T-helper 1 cell treated with Interleukin-12 subunit alpha and Interleukin-12 subunit beta and Interleukin-4 antibody, amounts not matched to agents 30 μg/mL and 1 μg/mL, for 36 hours (primary cell): ENCODE measurements at regions not wholly inside any gene's neighbourhood (a gene's known extent, or its start where the extent isn't known, plus 50 kb on each side); places are given as distances from the start of the nearest gene placed in this dataset.

Experiments
- H3K27ac Mint-ChIP-seq: one replicate; pipeline ENCODE4 v1.8.0; 2021; ENCODE audit warnings: mild to moderate bottlenecking, mixed read lengths
- H3K27me3 Mint-ChIP-seq: one replicate; pipeline ENCODE4 v1.8.0; 2021; ENCODE audit warnings: low read depth, mixed read lengths
- H3K36me3 Mint-ChIP-seq: one replicate; pipeline ENCODE4 v1.8.0; 2021; ENCODE audit warnings: low read depth, mixed read lengths
- H3K4me1 Mint-ChIP-seq: one replicate; pipeline ENCODE4 v1.8.0; 2021; ENCODE audit warnings: low read depth, mixed read lengths
- H3K4me3 Mint-ChIP-seq: one replicate; pipeline ENCODE4 v1.8.0; 2021; ENCODE audit warnings: mild to moderate bottlenecking, moderate library complexity, mixed read lengths
- H3K9me3 Mint-ChIP-seq: one replicate; pipeline ENCODE4 v1.8.0; 2021; ENCODE audit warnings: mixed read lengths

DNA sequence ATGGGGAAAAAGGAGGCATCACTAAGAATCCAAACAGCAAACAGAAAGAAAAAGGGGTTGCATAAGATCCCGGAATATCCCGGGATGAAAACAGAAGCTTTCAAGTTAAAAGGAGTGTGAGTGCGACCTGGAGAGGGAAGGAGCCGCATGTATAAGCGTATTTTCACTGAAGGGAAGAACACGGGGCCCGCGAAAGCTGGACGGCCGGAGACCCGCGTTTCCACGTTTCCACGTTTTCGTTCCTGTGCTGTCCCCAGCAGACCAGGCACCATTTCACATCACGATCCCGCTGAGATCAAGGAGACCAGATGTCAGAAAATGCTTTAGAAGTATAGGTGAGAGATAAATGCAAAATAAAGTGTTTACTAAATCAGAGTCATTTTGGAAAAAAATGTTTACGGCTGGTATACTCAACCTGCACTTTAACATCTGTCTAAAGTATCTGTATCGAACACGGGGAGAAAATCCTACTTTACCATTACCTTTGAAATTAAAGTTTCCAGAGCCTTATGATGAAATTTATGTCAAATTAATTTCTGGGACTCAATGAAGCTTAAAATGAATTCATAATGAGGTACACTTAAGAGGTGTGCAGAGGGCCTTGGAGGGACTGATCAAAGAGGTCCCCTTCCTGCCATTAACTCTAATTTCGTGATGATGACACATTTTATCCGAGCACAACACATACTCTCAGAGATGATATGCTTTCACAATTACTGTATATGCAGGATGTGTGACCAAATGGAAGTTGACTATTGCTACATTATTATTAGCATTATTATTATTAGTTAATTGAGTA is 71.0 kb upstream of the SALL3 start:
- H3K4me3 Mint-ChIP-seq: no peak overlapping the region
- H3K27ac Mint-ChIP-seq: no peak overlapping the region
- no peaks in the 10 kb centered on the region for H3K9me3 Mint-ChIP-seq
- H3K4me1 Mint-ChIP-seq: no peaks in the 10 kb centered on the region
- H3K27me3 Mint-ChIP-seq: no peaks in the 10 kb centered on the region
- no peaks in the 10 kb centered on the region for H3K36me3 Mint-ChIP-seq

DNA sequence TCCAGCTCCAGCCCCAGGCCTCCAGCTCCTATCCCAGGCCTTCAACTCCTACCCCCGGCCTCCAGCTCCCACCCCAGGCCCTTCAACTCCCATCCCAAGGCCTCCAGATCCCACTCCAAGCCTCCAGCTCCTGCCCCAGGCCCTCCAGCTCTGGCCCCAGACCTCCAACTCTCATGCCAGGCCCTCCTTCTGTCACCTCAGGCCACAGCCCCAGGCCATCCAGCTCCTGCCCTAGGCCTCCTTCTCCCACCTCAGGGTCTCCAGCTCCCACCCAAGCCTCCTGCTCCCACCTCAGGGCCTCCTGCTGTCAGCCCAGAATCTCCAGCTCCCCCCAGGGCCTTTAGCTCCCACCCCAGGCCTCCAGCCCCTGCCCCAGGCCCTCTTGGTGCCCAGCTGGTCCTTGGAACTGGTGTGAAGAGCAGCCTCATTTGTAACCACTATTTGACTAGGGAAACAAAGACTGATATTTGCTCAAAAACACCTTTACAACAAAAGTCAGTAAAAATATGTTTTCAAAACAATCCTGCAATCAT is 67.8 kb upstream of the SALL3 start:
- no peak overlapping the region for H3K27ac Mint-ChIP-seq
- no peaks in the 10 kb centered on the region for H3K27me3 Mint-ChIP-seq
- no peaks in the 10 kb centered on the region for H3K4me1 Mint-ChIP-seq
- H3K9me3 Mint-ChIP-seq: no peaks in the 10 kb centered on the region
- no peak overlapping the region for H3K4me3 Mint-ChIP-seq
- H3K36me3 Mint-ChIP-seq: no peaks in the 10 kb centered on the region

DNA sequence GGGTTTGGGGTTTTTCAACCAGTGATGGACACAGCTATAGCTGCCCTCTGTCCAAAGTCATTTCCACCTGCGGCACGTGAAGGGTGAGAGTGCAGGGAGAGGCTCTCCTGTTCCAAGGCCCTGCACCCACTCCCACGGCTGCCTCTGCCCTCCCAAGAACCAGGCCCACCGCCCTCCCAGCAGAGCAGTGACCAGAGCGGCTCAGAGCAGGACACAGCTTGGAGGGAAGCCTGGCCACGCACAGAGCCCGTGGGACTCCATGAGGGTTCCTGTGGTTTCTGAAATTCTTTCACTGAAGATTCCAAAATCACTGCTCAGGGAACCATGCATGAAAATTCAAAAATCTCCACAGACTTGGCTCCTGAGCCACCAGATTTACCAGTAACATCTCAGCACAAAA is 67.3 kb upstream of the SALL3 start:
- Mint-ChIP-seq H3K27me3 (no peaks in the 10 kb centered on the region), H3K4me3 (no peak overlapping the region), H3K9me3 (no peaks in the 10 kb centered on the region), H3K4me1 (no peaks in the 10 kb centered on the region), H3K36me3 (no peaks in the 10 kb centered on the region), H3K27ac (no peak overlapping the region)

DNA sequence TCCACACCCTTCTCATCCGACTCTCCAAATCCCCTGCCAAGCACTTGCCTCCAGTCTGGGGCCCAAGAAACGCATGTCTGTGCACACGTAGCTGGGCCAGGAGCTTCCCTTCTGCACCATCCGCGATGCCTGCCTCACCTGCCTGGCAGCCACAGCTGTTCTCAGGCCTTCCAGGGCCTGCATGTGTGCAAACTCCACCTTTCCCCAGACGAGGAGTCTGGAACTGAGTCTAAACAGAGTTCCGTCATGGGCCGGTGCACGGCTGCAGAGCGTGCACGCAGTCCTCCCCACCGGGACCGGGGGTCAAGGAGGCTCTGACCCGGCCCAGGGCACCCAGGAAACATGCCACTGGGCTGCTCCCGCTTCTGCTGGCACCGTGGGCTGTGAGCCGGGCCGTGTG is 66.8 kb upstream of the SALL3 start:
- H3K4me3 Mint-ChIP-seq: no peak overlapping the region
- H3K4me1 Mint-ChIP-seq: no peaks in the 10 kb centered on the region
- H3K36me3 Mint-ChIP-seq: no peaks in the 10 kb centered on the region
- no peak overlapping the region for H3K27ac Mint-ChIP-seq
- H3K27me3 Mint-ChIP-seq: no peaks in the 10 kb centered on the region
- H3K9me3 Mint-ChIP-seq: no peaks in the 10 kb centered on the region

DNA sequence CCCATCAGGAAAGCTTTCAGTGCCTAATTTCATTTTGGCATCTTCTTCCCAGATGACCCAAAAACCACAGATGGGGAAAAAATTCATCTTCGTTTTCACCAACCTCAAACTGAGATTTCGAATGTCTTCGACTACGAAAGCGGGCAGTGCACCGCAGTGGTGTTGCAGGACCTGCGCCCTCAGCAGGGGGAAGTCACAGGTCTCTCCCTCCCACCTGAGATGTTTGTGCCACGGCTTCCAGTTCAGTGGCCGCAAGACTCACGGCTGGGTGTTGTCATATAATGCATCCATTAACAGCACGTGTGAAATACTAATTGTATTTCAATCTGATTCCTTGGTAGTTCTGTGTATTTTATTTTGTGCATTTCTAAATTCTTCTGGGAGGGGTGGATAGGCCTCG is 66.2 kb upstream of the SALL3 start:
- Mint-ChIP-seq H3K4me3 (no peak overlapping the region), H3K27ac (no peak overlapping the region), H3K9me3 (no peaks in the 10 kb centered on the region), H3K27me3 (no peaks in the 10 kb centered on the region), H3K36me3 (no peaks in the 10 kb centered on the region), H3K4me1 (no peaks in the 10 kb centered on the region)

DNA sequence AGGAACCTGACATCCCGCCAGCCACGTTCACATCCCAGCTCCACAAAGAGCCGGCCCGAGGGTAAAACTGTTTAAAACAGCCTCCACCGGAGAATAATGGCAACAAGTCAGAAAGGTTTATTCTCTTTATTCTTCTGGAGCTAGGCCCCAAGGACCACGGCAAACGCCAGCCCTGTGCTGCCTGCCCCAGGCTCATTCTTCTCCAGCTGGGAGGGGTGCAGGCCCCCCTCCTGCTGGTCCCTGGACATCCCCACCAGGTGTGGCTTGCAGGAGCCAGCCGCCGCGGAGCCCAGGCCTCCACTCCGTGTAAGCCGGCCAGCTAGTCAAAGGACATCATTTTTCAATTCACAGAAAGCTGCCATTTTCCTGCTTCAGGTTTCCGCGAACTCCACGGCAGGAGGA is 65.8 kb upstream of the SALL3 start:
- Mint-ChIP-seq H3K4me3 (no peak overlapping the region), H3K36me3 (no peaks in the 10 kb centered on the region), H3K4me1 (no peaks in the 10 kb centered on the region), H3K27ac (no peak overlapping the region), H3K27me3 (no peaks in the 10 kb centered on the region), H3K9me3 (no peaks in the 10 kb centered on the region)

DNA sequence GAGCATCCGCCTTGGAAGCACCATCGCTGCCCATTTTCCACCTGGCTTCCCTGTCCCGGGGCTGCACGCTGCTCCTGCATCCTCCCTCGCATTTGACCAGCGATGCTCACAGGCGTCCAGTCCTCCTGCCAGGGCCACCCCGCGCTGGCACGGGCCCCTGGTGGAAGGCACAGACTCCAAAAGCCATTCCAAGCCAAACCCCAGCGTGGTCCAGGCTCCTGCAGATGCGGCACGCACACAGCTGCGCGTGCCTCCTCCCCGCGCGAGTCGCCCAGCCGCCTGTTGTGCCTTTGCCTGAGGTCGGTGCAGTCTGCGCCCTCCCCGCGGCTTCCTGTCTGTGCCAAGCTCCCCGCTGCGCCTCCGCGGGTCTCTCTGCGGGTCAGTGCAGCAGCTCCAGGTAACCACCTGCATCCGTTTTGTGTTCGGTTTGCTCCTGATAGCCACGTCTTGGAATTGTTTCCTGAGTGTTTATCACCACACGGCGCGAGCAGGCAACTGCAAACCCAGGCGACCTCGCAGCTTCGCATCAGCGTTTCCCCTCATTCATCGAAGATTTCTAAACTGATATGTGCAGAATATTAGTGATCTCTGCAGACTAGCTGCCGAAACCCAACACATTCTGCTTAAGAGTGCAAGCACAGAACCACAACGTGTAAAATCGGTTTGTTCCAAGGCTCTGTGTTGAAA is 65.2 kb upstream of the SALL3 start:
- no peak overlapping the region for H3K4me3 Mint-ChIP-seq
- no peak overlapping the region for H3K27ac Mint-ChIP-seq
- H3K27me3 Mint-ChIP-seq: no peaks in the 10 kb centered on the region
- no peaks in the 10 kb centered on the region for H3K36me3 Mint-ChIP-seq
- no peaks in the 10 kb centered on the region for H3K9me3 Mint-ChIP-seq
- no peaks in the 10 kb centered on the region for H3K4me1 Mint-ChIP-seq

DNA sequence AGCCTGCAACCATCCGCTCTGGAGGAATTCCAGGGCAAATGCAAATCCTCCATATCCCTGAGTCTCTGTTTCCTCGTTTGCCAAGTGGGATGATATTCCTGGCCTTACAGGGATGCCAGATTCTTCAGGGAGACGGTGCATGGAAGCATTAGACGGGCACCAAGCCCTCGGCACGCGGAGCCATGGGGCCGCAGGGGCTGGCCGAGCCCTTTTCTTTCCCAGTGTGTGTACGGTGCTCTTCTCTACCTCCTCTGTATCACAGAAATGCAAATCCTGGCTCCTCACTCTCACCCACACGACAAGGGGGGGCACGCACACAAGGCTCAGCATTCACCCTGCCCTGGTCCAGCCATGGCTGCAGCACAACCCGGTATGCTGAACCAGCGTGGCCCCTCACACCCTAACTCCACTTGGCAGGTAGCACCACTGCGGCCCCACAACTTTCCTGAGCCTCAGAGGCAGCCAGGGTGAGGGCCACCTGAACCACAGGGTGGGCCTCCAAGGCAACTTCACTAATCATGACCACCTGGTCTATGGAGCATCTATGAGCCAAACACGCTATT is 64.1 kb upstream of the SALL3 start:
- Mint-ChIP-seq H3K9me3 (no peaks in the 10 kb centered on the region), H3K36me3 (no peaks in the 10 kb centered on the region), H3K27me3 (no peaks in the 10 kb centered on the region), H3K4me3 (no peak overlapping the region), H3K4me1 (no peaks in the 10 kb centered on the region), H3K27ac (no peak overlapping the region)

DNA sequence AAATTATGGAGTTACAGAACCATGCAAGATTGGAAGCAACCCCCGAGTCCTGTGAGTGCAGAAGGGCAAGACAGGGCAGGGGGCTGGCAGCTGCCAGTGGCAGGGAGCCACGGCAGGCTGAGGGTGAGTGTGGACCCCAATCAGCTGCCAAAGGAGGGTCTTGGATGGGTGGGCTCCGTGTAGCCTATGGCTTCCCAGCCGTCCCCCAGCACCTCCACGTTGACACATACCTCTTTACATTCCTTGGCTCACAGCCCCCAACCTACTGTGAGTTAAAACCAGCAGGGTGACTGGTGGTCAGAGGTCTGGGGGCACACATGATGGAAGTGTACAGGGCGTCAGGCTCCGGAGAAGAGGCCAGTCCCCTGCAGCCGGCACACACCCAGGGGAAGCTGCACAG is 60.9 kb upstream of the SALL3 start:
- H3K4me3 Mint-ChIP-seq: no peak overlapping the region
- no peaks in the 10 kb centered on the region for H3K27me3 Mint-ChIP-seq
- H3K36me3 Mint-ChIP-seq: no peaks in the 10 kb centered on the region
- no peak overlapping the region for H3K27ac Mint-ChIP-seq
- no peaks in the 10 kb centered on the region for H3K4me1 Mint-ChIP-seq
- H3K9me3 Mint-ChIP-seq: no peaks in the 10 kb centered on the region

DNA sequence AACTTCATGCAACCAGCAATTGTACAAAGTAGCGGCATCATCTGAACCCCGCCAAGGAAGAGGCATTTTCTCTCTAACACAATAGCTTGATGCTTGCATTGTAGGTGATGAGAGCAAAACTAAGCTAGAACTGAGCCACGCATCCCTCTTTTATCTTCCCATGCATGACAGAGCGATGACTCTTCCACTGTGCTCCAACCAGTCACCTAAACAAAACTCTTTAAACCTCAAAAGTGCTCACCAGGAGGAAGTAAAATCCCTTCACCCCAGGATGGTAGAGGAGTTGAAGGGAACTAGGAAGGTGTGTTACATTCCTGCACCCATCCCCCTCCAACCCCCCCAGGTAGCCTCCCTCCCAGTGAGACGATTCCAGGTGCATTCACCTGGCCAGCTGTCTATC is 59.7 kb upstream of the SALL3 start:
- no peaks in the 10 kb centered on the region for H3K27me3 Mint-ChIP-seq
- no peak overlapping the region for H3K27ac Mint-ChIP-seq
- no peak overlapping the region for H3K4me3 Mint-ChIP-seq
- H3K36me3 Mint-ChIP-seq: no peaks in the 10 kb centered on the region
- H3K4me1 Mint-ChIP-seq: no peaks in the 10 kb centered on the region
- no peaks in the 10 kb centered on the region for H3K9me3 Mint-ChIP-seq

DNA sequence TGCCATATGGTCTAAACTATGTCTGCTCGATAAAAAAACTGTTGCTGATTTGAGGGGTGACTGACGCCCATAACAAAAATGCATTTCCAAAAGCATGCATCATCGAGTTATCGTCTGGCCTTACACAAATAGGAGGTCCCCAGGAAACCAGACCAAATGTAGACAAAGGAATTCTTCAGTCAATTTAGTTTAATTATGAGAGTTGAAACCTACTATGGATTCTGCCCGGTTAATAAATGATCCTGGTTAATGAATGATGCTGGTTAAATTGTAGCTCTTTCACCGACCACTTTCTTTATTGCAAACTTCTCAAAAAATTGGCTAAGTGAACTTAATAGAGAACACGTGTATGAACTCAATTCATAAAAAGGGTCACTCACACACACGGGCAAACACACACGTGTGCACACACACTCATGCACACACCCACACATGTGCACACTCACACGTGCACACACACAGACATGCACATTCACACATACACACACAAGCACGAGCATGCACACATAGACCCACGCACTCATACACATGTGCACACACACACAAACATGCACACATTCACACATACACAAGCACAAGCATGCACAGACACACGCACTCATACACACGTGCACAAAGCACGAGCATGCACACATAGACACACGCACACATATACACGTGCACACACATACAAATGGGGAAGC is 59.0 kb upstream of the SALL3 start:
- H3K36me3 Mint-ChIP-seq: no peaks in the 10 kb centered on the region
- no peaks in the 10 kb centered on the region for H3K9me3 Mint-ChIP-seq
- H3K27me3 Mint-ChIP-seq: no peaks in the 10 kb centered on the region

DNA sequence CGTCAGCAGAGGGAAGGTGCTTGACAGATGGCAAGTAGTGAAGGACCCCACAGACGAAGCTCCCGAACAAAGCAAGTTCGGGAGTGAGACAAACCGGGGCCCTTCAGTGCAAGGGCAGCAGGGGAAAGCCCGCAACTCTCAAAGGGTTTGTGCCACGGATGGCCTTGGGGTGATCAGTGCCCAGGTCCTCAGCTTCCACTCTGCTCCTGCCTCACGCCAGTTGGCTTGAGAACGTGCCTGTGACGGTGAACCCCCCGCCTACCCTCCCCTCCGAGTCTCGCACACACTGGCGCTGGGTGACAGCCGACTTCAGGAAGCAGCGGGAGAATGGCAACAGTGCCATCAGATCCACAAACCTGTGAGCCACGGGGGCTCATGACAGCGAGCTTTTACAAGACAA is 56.8 kb upstream of the SALL3 start:
- no peaks in the 10 kb centered on the region for H3K36me3 Mint-ChIP-seq
- no peaks in the 10 kb centered on the region for H3K27me3 Mint-ChIP-seq

More for the DNA sequence above, 59.0 kb upstream of the SALL3 start:
- Mint-ChIP-seq H3K27ac (no peak overlapping the region), H3K4me3 (no peak overlapping the region), H3K4me1 (no peaks in the 10 kb centered on the region)

DNA sequence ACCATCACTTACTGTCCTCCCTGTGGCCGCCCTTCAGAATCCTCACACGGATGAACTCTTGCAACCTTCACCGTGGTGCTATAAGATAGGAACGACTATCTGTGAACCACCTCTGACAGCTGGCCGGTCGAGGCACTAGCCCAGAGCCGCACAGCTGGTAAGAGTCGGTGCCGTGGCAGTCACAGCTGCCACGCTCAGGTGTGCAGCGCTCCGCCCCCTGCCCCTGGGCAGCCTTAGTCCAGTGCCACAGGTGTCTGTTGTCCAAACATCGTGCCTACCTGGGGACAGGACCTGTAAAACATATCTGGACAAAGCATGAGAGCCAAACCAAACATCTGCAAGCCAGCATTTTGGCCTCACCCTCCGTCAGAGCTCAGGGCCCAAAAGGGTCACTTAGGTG is 55.3 kb upstream of the SALL3 start:
- Mint-ChIP-seq H3K4me1 (no peaks in the 10 kb centered on the region), H3K27me3 (no peaks in the 10 kb centered on the region), H3K9me3 (no peaks in the 10 kb centered on the region), H3K27ac (no peak overlapping the region), H3K4me3 (no peak overlapping the region), H3K36me3 (no peaks in the 10 kb centered on the region)

More for the DNA sequence above, 56.8 kb upstream of the SALL3 start:
- H3K4me1 Mint-ChIP-seq: no peaks in the 10 kb centered on the region
- no peak overlapping the region for H3K27ac Mint-ChIP-seq
- no peaks in the 10 kb centered on the region for H3K9me3 Mint-ChIP-seq
- no peak overlapping the region for H3K4me3 Mint-ChIP-seq

DNA sequence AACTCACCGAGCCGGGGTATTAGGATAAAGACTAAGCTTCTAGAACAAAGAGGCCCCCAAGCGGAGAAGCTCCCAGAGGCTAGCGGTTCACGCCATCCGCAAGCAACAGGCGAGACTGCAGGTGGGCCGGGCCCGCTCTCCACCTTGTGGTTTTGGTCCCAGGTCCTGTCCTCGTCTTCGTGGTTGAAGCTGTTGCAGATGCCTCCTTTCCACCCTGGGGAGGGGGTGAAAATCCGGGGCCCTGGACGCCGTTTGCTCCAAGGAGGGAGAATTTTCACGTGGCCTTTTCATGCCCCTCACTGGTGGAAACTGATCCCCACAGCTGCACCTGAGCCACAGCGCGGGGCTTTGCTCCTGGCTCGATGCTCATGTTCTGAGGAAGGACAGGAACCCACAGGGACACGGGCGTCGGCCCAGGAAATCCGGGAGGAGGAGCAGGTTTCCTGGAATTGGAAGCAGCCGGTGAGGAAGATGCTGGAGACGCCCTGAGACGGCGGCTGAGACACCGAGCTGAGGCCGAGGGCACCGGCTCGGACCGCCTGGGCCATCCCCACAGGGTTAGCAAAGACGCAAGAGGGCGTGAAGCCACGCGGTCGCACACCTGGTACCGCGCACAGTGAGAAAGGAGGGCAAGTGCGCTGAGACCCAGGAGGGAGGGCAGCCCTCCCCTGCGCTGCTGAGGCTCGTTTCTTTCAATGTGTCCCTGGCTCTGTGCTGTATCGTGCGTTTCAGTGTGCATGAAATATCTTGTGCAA is 54.7 kb upstream of the SALL3 start:
- Mint-ChIP-seq H3K4me1 (no peaks in the 10 kb centered on the region), H3K36me3 (no peaks in the 10 kb centered on the region), H3K4me3 (no peak overlapping the region), H3K27me3 (no peaks in the 10 kb centered on the region), H3K9me3 (no peaks in the 10 kb centered on the region), H3K27ac (no peak overlapping the region)
